Stomach (tissue), 8 donors: ENCODE measurements at regions not wholly inside any gene's neighbourhood (a gene's known extent, or its start where the extent isn't known, plus 50 kb on each side); places are given as distances from the start of the nearest gene placed in this dataset.

Experiments used
- DNase-seq, 2 donors: peaks; one replicate each; pipeline versions ENCODE4 v3.0.0 to v3.0.0-alpha.2; 2013 to 2019
- H3K27ac ChIP-seq, 5 donors: fragments of 200-600 bp in 4 of 5; sonication (generic) in 4 of 5; one replicate each; pipeline ENCODE4 v1.5.1; 2013 to 2019; ENCODE audit warnings: mild to moderate bottlenecking in 1 of 5, moderate library complexity in 1 of 5
- H3K27me3 ChIP-seq, 3 donors: fragments of 200-600 bp; sonication (generic); one replicate each; pipeline ENCODE4 v1.5.1; 2017 to 2019; ENCODE audit warnings: mixed run types in 1 of 3
- H3K36me3 ChIP-seq, 4 donors: fragments of 200-600 bp; sonication (generic); 1 replicate in 3 of 4; 2 replicates in 1 of 4; pipeline ENCODE4 v1.5.1; 2016 to 2019
- H3K4me1 ChIP-seq, 4 donors: fragments of 200-600 bp; sonication (generic); one replicate each; pipeline ENCODE4 v1.5.1; 2016 to 2019
- H3K4me3 ChIP-seq, 4 donors: fragments of 200-600 bp; sonication (generic) in 3 of 4; one replicate each; pipeline ENCODE4 v1.5.1; 2016 to 2019; ENCODE audit warnings: mild to moderate bottlenecking in 1 of 4
- H3K9me3 ChIP-seq, 4 donors: fragments of 200-600 bp; sonication (generic); one replicate each; pipeline ENCODE4 v1.5.1; 2016 to 2019
- CTCF ChIP-seq, 7 experiments: fragments of 450-650 bp in 4 of 7; fragments of 200-600 bp in 3 of 7; sonication (generic) in 3 of 7; IDR thresholded peaks; one replicate each; pipeline ENCODE4 v1.5.1; 2016 to 2019; ENCODE audit warnings: antibody characterized with exemption in 7 of 7, control low read depth in 2 of 7, mild to moderate bottlenecking in 1 of 7
- EP300 ChIP-seq: sonication (generic); formaldehyde crosslinking; IDR thresholded peaks from one replicate; pipeline ENCODE4 v1.6.1; 2017; ENCODE audit warnings: antibody characterized with exemption
- POLR2A ChIP-seq, 4 donors: fragments of 450-650 bp; IDR thresholded peaks; one replicate each; pipeline ENCODE4 v1.6.1; 2016; ENCODE audit warnings: antibody characterized with exemption in 4 of 4, control low read depth in 2 of 4, mild to moderate bottlenecking in 1 of 4, moderate library complexity in 1 of 4
- POLR2AphosphoS5 ChIP-seq, 3 donors: sonication (generic); formaldehyde crosslinking; IDR thresholded peaks; one replicate each; pipeline ENCODE4 v1.6.1; 2016; ENCODE audit warnings: antibody characterized with exemption in 3 of 3
- WGBS, 5 donors: extraction: QIAGEN DNeasy Blood & Tissue Kit in 3 of 5; methylation state at CpG; one replicate each; pipeline versions ENCODE4 v1.1.5 to v1.1.7; 2013 to 2018; 5-methylcytosine and 5-hydroxymethylcytosine counted together
- intact Hi-C: fragments of 100-400 bp; cut with DNase I; formaldehyde crosslinking; loops from one replicate; pipeline ENCODE4 v1.15.1; 2023; ENCODE audit warnings: low total_unique reads
- donor health status: healthy with polysubstance abuse.
- donor health status: Bipolar disorder and iron deficiency.
- donor health status: healthy.

- H3K4me3 ChIP-seq: no peak overlapping the region
- TF ChIP-seq EP300 (no peak), POLR2AphosphoS5 (IDR thresholded peaks at IDR 0.05) (no peak), CTCF (IDR thresholded peaks at IDR 0.05) (no peak), POLR2A (IDR thresholded peaks at IDR 0.05) (no peak)
- intact Hi-C loops: no loop called here
- H3K4me1 ChIP-seq: no peaks in the 10 kb centered on the region
- H3K9me3 ChIP-seq: no peaks in the 10 kb centered on the region
- 84 to 92% (median 88%) methylated on average over 2 of the region's 2 CpGs for WGBS, 5 donors
- H3K27ac ChIP-seq: no peak overlapping the region
- H3K36me3 ChIP-seq: no peaks in the 10 kb centered on the region
- no peak for DNase-seq
- no peaks in the 10 kb centered on the region for H3K27me3 ChIP-seq
Observed at GRCh38 chr3:55159016-55159415, 231.2 kb upstream of the LRTM1 start.

GRCh38 chr3:55158345-55158744 lies 230.5 kb upstream of the LRTM1 start:
- TF ChIP-seq CTCF (IDR thresholded peaks at IDR 0.05): no peak
- no peak for TF ChIP-seq POLR2A (IDR thresholded peaks at IDR 0.05)
- TF ChIP-seq POLR2AphosphoS5 (IDR thresholded peaks at IDR 0.05): no peak
- TF ChIP-seq EP300: no peak
- Histone ChIP-seq H3K27me3 (no peaks in the 10 kb centered on the region), H3K9me3 (no peaks in the 10 kb centered on the region), H3K4me3 (no peak overlapping the region), H3K27ac (no peak overlapping the region), H3K4me1 (no peaks in the 10 kb centered on the region), H3K36me3 (no peaks in the 10 kb centered on the region)
- DNase-seq: no peak
- 59 to 70% (median 63%) methylated on average over 3 of the region's 3 CpGs for whole genome bisulfite sequencing, 5 donors
- intact Hi-C loops: no loop called here

GRCh38 chr3:55157731-55158130 lies 229.9 kb upstream of the LRTM1 start:
- DNase-seq: no peak
- no peak overlapping the region for H3K4me3 ChIP-seq
- H3K27ac ChIP-seq: no peak overlapping the region
- H3K27me3 ChIP-seq: no peaks in the 10 kb centered on the region
- WGBS, 5 donors: 57 to 81% (median 73%) methylated on average over 1 of the region's 1 CpG
- H3K4me1 ChIP-seq: no peaks in the 10 kb centered on the region
- H3K36me3 ChIP-seq: no peaks in the 10 kb centered on the region
- H3K9me3 ChIP-seq: no peaks in the 10 kb centered on the region
- TF ChIP-seq CTCF (IDR thresholded peaks at IDR 0.05) (no peak), POLR2AphosphoS5 (IDR thresholded peaks at IDR 0.05) (no peak), EP300 (no peak), POLR2A (IDR thresholded peaks at IDR 0.05) (no peak)
- intact Hi-C loops: no loop called here

GRCh38 chr3:55156851-55157650 lies 229.2 kb upstream of the LRTM1 start:
- Histone ChIP-seq H3K4me1 (no peaks in the 10 kb centered on the region), H3K9me3 (no peaks in the 10 kb centered on the region), H3K36me3 (no peaks in the 10 kb centered on the region), H3K4me3 (no peak overlapping the region), H3K27ac (no peak overlapping the region), H3K27me3 (no peaks in the 10 kb centered on the region)
- no peak for DNase-seq
- intact Hi-C loops: no loop called here
- WGBS, 5 donors: 75 to 85% (median 77%) methylated on average over 9 of the region's 9 CpGs
- TF ChIP-seq CTCF (IDR thresholded peaks at IDR 0.05): no peak
- no peak for TF ChIP-seq POLR2AphosphoS5 (IDR thresholded peaks at IDR 0.05)
- no peak for TF ChIP-seq POLR2A (IDR thresholded peaks at IDR 0.05)
- no peak for TF ChIP-seq EP300
